OCI-LY3 (cell line): ENCODE measurements at regions not wholly inside any gene's neighbourhood (a gene's known extent, or its start where the extent isn't known, plus 50 kb on each side); places are given as distances from the start of the nearest gene placed in this dataset.

Source experiments
- EZH2phosphoT487 ChIP-seq: fragments of 200-600 bp; shearing (Covaris generic); IDR thresholded peaks from 2 replicates; pipeline ENCODE4 v1.6.1; 2018; ENCODE audit warnings: antibody characterized with exemption, mixed run types, low read depth
- TF ChIP-seq, protein P1 (sequence below): fragments of 200-600, 300-600 bp; sonication (generic); IDR thresholded peaks from 2 replicates; pipeline ENCODE4 v1.5.1; 2014; ENCODE audit warnings: antibody characterized with exemption, low read length, low read depth

DNA sequence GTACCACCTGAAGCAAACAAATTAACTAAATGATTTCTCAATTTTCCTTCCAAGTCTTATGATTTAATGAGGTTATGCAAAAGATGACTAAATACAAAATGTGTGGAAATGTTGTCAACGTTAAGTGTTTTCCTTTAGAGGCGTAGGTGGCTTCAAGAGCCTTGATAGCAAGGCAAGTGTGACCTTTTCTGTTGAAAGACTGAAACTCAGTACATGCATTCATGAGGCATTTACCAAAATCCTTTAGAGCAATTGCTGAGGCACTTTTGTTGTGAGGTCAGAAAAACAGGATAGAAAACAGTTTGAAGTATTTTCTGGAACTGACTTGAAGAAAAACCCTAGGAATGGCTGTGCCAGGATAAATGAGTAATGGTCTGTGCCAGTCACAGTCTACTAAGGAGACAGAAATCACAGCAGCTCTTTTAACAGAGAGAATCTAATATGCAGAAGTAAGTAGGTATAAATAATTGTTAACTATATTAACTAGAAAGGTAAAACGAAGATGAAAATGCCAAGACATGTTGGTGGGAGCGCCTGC is 326.5 kb upstream of the CDH20 start:
- TF ChIP-seq, protein P1, sequence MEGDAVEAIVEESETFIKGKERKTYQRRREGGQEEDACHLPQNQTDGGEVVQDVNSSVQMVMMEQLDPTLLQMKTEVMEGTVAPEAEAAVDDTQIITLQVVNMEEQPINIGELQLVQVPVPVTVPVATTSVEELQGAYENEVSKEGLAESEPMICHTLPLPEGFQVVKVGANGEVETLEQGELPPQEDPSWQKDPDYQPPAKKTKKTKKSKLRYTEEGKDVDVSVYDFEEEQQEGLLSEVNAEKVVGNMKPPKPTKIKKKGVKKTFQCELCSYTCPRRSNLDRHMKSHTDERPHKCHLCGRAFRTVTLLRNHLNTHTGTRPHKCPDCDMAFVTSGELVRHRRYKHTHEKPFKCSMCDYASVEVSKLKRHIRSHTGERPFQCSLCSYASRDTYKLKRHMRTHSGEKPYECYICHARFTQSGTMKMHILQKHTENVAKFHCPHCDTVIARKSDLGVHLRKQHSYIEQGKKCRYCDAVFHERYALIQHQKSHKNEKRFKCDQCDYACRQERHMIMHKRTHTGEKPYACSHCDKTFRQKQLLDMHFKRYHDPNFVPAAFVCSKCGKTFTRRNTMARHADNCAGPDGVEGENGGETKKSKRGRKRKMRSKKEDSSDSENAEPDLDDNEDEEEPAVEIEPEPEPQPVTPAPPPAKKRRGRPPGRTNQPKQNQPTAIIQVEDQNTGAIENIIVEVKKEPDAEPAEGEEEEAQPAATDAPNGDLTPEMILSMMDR: no peak
- TF ChIP-seq EZH2phosphoT487: no peak
